ENCODE measurements at regions not wholly inside any gene's neighbourhood (a gene's known extent, or its start where the extent isn't known, plus 50 kb on each side); places are given as distances from the start of the nearest gene placed in this dataset.
A peak's percentile ranks its signal among the peaks of the same experiment; 100 is the strongest.
"Not testable (repeated sequence)": the region's sequence is repeated elsewhere in the genome, so short reads cannot be mapped to it uniquely, and the experiment has no call there.

- H3K9me3 ChIP-seq (replicated peaks; ENCODE audit: control insufficient read depth, insufficient read depth, low read length); H2AFZ ChIP-seq (ENCODE audit: control insufficient read depth, low read depth, low read length); H3K4me1 ChIP-seq (ENCODE audit: control insufficient read depth, insufficient read depth, low read length); intact Hi-C loops (cut with micrococcal nuclease; ENCODE audit: unreplicated experiment); H3K27ac ChIP-seq (ENCODE audit: control insufficient read depth, insufficient read depth); POLR2A ChIA-PET; BruUV-seq (replicated peaks); DNase-seq (ENCODE audit: low read depth, low spot score); H3K4me3 ChIP-seq; SMC1A ChIA-PET (ENCODE audit: uncharacterized antibody, unreplicated experiment); H3K79me2 ChIP-seq (ENCODE audit: control insufficient read depth, insufficient read depth, low read length); H3K36me3 ChIP-seq (ENCODE audit: control insufficient read depth in 2 of 2, insufficient read depth in 2 of 2, low read length in 1 of 2); FAIRE-seq; H3K27me3 ChIP-seq (replicated peaks in 1 of 2; ENCODE audit: control insufficient read depth in 2 of 2, insufficient read depth in 2 of 2, low read length in 1 of 2); H3K9ac ChIP-seq (ENCODE audit: control insufficient read depth, insufficient read depth, low read length); H4K20me1 ChIP-seq (ENCODE audit: control insufficient read depth, insufficient read depth); in situ Hi-C loops (cut with MboI): not testable (repeated sequence)
- CTCF ChIA-PET: interaction anchor here (1.0 to 2.2 kb wide), 3 partner anchors 17 to 104 kb away, joined by 3 to 8 read pairs (median 3); no protein-coding TSS in a partner anchor
- H3K4me2 ChIP-seq (ENCODE audit: control insufficient read depth, insufficient read depth): 0 out of 2 replicates have a peak overlapping the region, but pooled peaks have one; percentile 9
- TF ChIP-seq SMC3 (IDR thresholded peaks at IDR 0.05; ENCODE audit: borderline replicate concordance, low read length) (peak; percentile 28; the same call in 1 of the 2 replicates), RAD21 (IDR thresholded peaks at IDR 0.05; ENCODE audit: insufficient read depth, low read depth, low read length) (peak; percentile 26; the same call in 1 of the 2 replicates)
- TF ChIP-seq, protein P1, sequence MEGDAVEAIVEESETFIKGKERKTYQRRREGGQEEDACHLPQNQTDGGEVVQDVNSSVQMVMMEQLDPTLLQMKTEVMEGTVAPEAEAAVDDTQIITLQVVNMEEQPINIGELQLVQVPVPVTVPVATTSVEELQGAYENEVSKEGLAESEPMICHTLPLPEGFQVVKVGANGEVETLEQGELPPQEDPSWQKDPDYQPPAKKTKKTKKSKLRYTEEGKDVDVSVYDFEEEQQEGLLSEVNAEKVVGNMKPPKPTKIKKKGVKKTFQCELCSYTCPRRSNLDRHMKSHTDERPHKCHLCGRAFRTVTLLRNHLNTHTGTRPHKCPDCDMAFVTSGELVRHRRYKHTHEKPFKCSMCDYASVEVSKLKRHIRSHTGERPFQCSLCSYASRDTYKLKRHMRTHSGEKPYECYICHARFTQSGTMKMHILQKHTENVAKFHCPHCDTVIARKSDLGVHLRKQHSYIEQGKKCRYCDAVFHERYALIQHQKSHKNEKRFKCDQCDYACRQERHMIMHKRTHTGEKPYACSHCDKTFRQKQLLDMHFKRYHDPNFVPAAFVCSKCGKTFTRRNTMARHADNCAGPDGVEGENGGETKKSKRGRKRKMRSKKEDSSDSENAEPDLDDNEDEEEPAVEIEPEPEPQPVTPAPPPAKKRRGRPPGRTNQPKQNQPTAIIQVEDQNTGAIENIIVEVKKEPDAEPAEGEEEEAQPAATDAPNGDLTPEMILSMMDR (IDR thresholded peaks at IDR 0.05 in 2 of 3, conservative IDR thresholded peaks at IDR 0.05 in 1 of 3; ENCODE audit: control insufficient read depth in 2 of 3, extremely low read depth in 1 of 3, insufficient read depth in 1 of 3, low read depth in 3 of 3, low read length in 3 of 3): peak; percentile 26 to 42 (median 41); a peak in 4 of 6 replicates
- peak; percentile 47; the same call in 1 of the 3 replicates for ATAC-seq
- RAD21 ChIA-PET (ENCODE audit: unreplicated experiment): interaction anchor here (1.1 kb wide), 1 partner anchor 229 kb away, joined by 3 read pairs; no protein-coding TSS in a partner anchor
- 5% methylated on average over 26 of the region's 92 CpGs for WGBS (ENCODE audit: insufficient coverage, insufficient replicate concordance, low lambda C conversion rate, missing lambda C conversion rate)
Observed at GRCh38 chr11:3580487-3581388, 61.1 kb downstream of the ART5 start.

- H3K9ac ChIP-seq (ENCODE audit: control insufficient read depth, insufficient read depth, low read length); BruUV-seq (replicated peaks); H3K79me2 ChIP-seq (ENCODE audit: control insufficient read depth, insufficient read depth, low read length); H3K4me1 ChIP-seq (ENCODE audit: control insufficient read depth, insufficient read depth, low read length); H3K4me2 ChIP-seq (ENCODE audit: control insufficient read depth, insufficient read depth); H3K27me3 ChIP-seq (replicated peaks in 1 of 2; ENCODE audit: control insufficient read depth in 2 of 2, insufficient read depth in 2 of 2, low read length in 1 of 2); intact Hi-C loops (cut with micrococcal nuclease; ENCODE audit: unreplicated experiment); FAIRE-seq; H3K27ac ChIP-seq (ENCODE audit: control insufficient read depth, insufficient read depth); H3K9me3 ChIP-seq (replicated peaks; ENCODE audit: control insufficient read depth, insufficient read depth, low read length); H3K36me3 ChIP-seq (ENCODE audit: control insufficient read depth in 2 of 2, insufficient read depth in 2 of 2, low read length in 1 of 2); POLR2A ChIA-PET; H3K4me3 ChIP-seq; SMC1A ChIA-PET (ENCODE audit: uncharacterized antibody, unreplicated experiment); H4K20me1 ChIP-seq (ENCODE audit: control insufficient read depth, insufficient read depth); H2AFZ ChIP-seq (ENCODE audit: control insufficient read depth, low read depth, low read length); ATAC-seq; DNase-seq (ENCODE audit: low read depth, low spot score): not testable (repeated sequence)
- CTCF ChIA-PET: interaction anchor here (1.0 to 2.2 kb wide), 4 partner anchors 16 to 103 kb away, joined by 3 to 8 read pairs (median 4); no protein-coding TSS in a partner anchor
- in situ Hi-C loops (cut with MboI): loop anchor here (10.0 kb wide), 1 partner anchor 95 kb away; no protein-coding TSS in a partner anchor
- RAD21 ChIA-PET (ENCODE audit: unreplicated experiment): interaction anchor here (1.1 kb wide), 1 partner anchor 230 kb away, joined by 3 read pairs; no protein-coding TSS in a partner anchor
- WGBS (ENCODE audit: insufficient coverage, insufficient replicate concordance, low lambda C conversion rate, missing lambda C conversion rate): 38% methylated on average over 24 of the region's 29 CpGs
Observed at GRCh38 chr11:3579600-3580459, 62.0 kb downstream of the ART5 start.

DNA sequence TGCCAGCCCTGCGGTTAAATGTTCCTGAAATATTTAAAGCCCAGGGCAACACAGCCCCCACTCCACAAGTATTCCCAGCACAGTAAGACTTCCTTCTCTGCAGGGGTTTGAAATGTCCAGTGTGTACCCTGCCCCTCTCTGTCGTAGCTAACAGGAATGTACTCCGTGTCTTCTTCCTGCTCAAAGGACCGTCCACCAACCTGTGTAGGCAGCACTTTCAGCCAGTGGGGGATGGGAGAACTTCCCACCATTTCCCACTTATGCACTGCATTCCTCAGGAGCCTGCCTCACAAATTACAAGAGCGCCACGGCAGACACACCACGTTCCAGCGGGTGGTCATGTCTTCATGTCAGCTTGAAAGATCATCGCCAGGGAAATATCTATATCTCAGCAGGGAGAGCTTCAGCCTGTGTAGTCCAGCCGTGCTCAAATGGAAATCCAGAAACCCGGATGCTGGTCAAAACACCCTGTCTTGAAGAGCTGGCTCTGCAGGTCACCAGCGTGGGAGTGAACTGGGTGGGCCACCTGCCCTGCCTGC lies 65.7 kb downstream of the ART5 start:
- H3K36me3 ChIP-seq (ENCODE audit: control insufficient read depth in 2 of 2, insufficient read depth in 2 of 2, low read length in 1 of 2); H3K4me3 ChIP-seq; H3K27me3 ChIP-seq (replicated peaks in 1 of 2; ENCODE audit: control insufficient read depth in 2 of 2, insufficient read depth in 2 of 2, low read length in 1 of 2); ATAC-seq; H3K79me2 ChIP-seq (ENCODE audit: control insufficient read depth, insufficient read depth, low read length); intact Hi-C loops (cut with micrococcal nuclease; ENCODE audit: unreplicated experiment); CTCF ChIA-PET; POLR2A ChIA-PET; H3K9me3 ChIP-seq (replicated peaks; ENCODE audit: control insufficient read depth, insufficient read depth, low read length); H3K4me2 ChIP-seq (ENCODE audit: control insufficient read depth, insufficient read depth); H3K9ac ChIP-seq (ENCODE audit: control insufficient read depth, insufficient read depth, low read length); H4K20me1 ChIP-seq (ENCODE audit: control insufficient read depth, insufficient read depth); BruUV-seq (replicated peaks); SMC1A ChIA-PET (ENCODE audit: uncharacterized antibody, unreplicated experiment); H3K4me1 ChIP-seq (ENCODE audit: control insufficient read depth, insufficient read depth, low read length); H3K27ac ChIP-seq (ENCODE audit: control insufficient read depth, insufficient read depth); H2AFZ ChIP-seq (ENCODE audit: control insufficient read depth, low read depth, low read length); RAD21 ChIA-PET (ENCODE audit: unreplicated experiment); DNase-seq (ENCODE audit: low read depth, low spot score); FAIRE-seq: not testable (repeated sequence)
- in situ Hi-C loops (cut with MboI): loop anchor here (10.0 kb wide), 1 partner anchor 91 kb away; no protein-coding TSS in a partner anchor
- WGBS (ENCODE audit: insufficient coverage, insufficient replicate concordance, low lambda C conversion rate, missing lambda C conversion rate): 41% methylated on average over 12 of the region's 12 CpGs
